ENCODE measurements at regions not wholly inside any gene's neighbourhood (a gene's known extent, or its start where the extent isn't known, plus 50 kb on each side); places are given as distances from the start of the nearest gene placed in this dataset.

- TF ChIP-seq CTCF (IDR thresholded peaks at IDR 0.05; ENCODE audit: low read depth, low read length, missing control alignments): no peak
- in situ Hi-C loops (cut with HindIII; ENCODE audit: low sequenced_read_pairs): no loop called here
These were observed 68.4 kb upstream of the GJA8 start for GRCh38 chr1:147834181-147834580.

GRCh38 chr1:147834810-147835209 lies 67.8 kb upstream of the GJA8 start:
- no peak for DNase-seq (ENCODE audit: low read depth)
- in situ Hi-C loops (cut with HindIII; ENCODE audit: low sequenced_read_pairs): no loop called here
- H3K4me3 ChIP-seq (ENCODE audit: low read depth, low read length): no peak overlapping the region
- no peak for TF ChIP-seq CTCF (IDR thresholded peaks at IDR 0.05; ENCODE audit: low read depth, low read length, missing control alignments)

More at GRCh38 chr1:147834181-147834580, 68.4 kb upstream of the GJA8 start:
- DNase-seq (ENCODE audit: low read depth): no peak
- no peak overlapping the region for H3K4me3 ChIP-seq (ENCODE audit: low read depth, low read length)

- DNase-seq (ENCODE audit: low read depth): no peak
- H3K4me3 ChIP-seq (ENCODE audit: low read depth, low read length): no peak overlapping the region
- no peak for TF ChIP-seq CTCF (IDR thresholded peaks at IDR 0.05; ENCODE audit: low read depth, low read length, missing control alignments)
- in situ Hi-C loops (cut with HindIII; ENCODE audit: low sequenced_read_pairs): no loop called here
These were observed 65.2 kb upstream of the GJA8 start for GRCh38 chr1:147837129-147837963.

GRCh38 chr1:147837964-147838292 lies 64.7 kb upstream of the GJA8 start:
- in situ Hi-C loops (cut with HindIII; ENCODE audit: low sequenced_read_pairs): no loop called here
- no peak overlapping the region for H3K4me3 ChIP-seq (ENCODE audit: low read depth, low read length)
- TF ChIP-seq CTCF (IDR thresholded peaks at IDR 0.05; ENCODE audit: low read depth, low read length, missing control alignments): no peak
- DNase-seq (ENCODE audit: low read depth): no peak

GRCh38 chr1:147840909-147841308 lies 61.7 kb upstream of the GJA8 start:
- in situ Hi-C loops (cut with HindIII; ENCODE audit: low sequenced_read_pairs): no loop called here
- no peak for DNase-seq (ENCODE audit: low read depth)
- no peak for TF ChIP-seq CTCF (IDR thresholded peaks at IDR 0.05; ENCODE audit: low read depth, low read length, missing control alignments)

GRCh38 chr1:147842578-147842977 lies 60.0 kb upstream of the GJA8 start:
- in situ Hi-C loops (cut with HindIII; ENCODE audit: low sequenced_read_pairs): no loop called here
- no peak for TF ChIP-seq CTCF (IDR thresholded peaks at IDR 0.05; ENCODE audit: low read depth, low read length, missing control alignments)
- H3K4me3 ChIP-seq (ENCODE audit: low read depth, low read length): no peak overlapping the region

More at GRCh38 chr1:147840909-147841308, 61.7 kb upstream of the GJA8 start:
- no peak overlapping the region for H3K4me3 ChIP-seq (ENCODE audit: low read depth, low read length)

More at GRCh38 chr1:147842578-147842977, 60.0 kb upstream of the GJA8 start:
- DNase-seq (ENCODE audit: low read depth): no peak

All from astrocyte of the cerebellum (primary cell).